GM18508 (cell line): ENCODE measurements at regions not wholly inside any gene's neighbourhood (a gene's known extent, or its start where the extent isn't known, plus 50 kb on each side); places are given as distances from the start of the nearest gene placed in this dataset.
"Not testable (repeated sequence)": the region's sequence is repeated elsewhere in the genome, so short reads cannot be mapped to it uniquely, and the experiment has no call there.

Experiments used
- ATAC-seq: cut with Tn5 transposase; IDR thresholded peaks from one replicate; pipeline ENCODE4 v1.9.1; 2021; ENCODE audit warnings: moderate number of reproducible peaks; ENCODE audit not compliant: insufficient read depth, unreplicated experiment

- ATAC-seq, result no peak
Observed at GRCh38 chr4:147219145-147219544, 261.8 kb upstream of the EDNRA start.

GRCh38 chr4:147220833-147221232, 260.1 kb upstream of the EDNRA start:
- no peak for ATAC-seq

- ATAC-seq, result no peak
Observed at GRCh38 chr4:147222906-147223305, 258.0 kb upstream of the EDNRA start.

GRCh38 chr4:147223576-147223975, 257.3 kb upstream of the EDNRA start:
- no peak for ATAC-seq

GRCh38 chr4:147236806-147237205, 244.1 kb upstream of the EDNRA start:
- ATAC-seq, result no peak

GRCh38 chr4:147244786-147245185, 236.1 kb upstream of the EDNRA start:
- no peak for ATAC-seq

GRCh38 chr4:147246096-147246495, 234.8 kb upstream of the EDNRA start:
- no peak for ATAC-seq

GRCh38 chr4:147246528-147246927, 234.4 kb upstream of the EDNRA start:
- ATAC-seq, result not testable (repeated sequence)

GRCh38 chr4:147247579-147247978, 233.3 kb upstream of the EDNRA start:
- ATAC-seq, result no peak

GRCh38 chr4:147250062-147250461, 230.8 kb upstream of the EDNRA start:
- no peak for ATAC-seq

- ATAC-seq, result not testable (repeated sequence)
Observed at GRCh38 chr4:147255268-147255667, 225.6 kb upstream of the EDNRA start.

GRCh38 chr4:147259271-147259670, 221.6 kb upstream of the EDNRA start:
- not testable (repeated sequence) for ATAC-seq

- no peak for ATAC-seq
Observed at GRCh38 chr4:147284256-147284835, 196.6 kb upstream of the EDNRA start.

GRCh38 chr4:147284935-147285334, 196.0 kb upstream of the EDNRA start:
- no peak for ATAC-seq

GRCh38 chr4:147285751-147286150, 195.1 kb upstream of the EDNRA start:
- ATAC-seq, result no peak

- no peak for ATAC-seq
Observed at GRCh38 chr4:147286846-147287587, 193.9 kb upstream of the EDNRA start.

GRCh38 chr4:147287588-147287890, 193.4 kb upstream of the EDNRA start:
- ATAC-seq, result no peak

- ATAC-seq, result no peak
Observed at GRCh38 chr4:147288512-147288911, 192.4 kb upstream of the EDNRA start.

- ATAC-seq, result no peak
Observed at GRCh38 chr4:147289181-147289580, 191.7 kb upstream of the EDNRA start.

- ATAC-seq, result not testable (repeated sequence)
Observed at GRCh38 chr4:147292604-147293313, 188.1 kb upstream of the EDNRA start.

GRCh38 chr4:147293314-147293677, 187.6 kb upstream of the EDNRA start:
- not testable (repeated sequence) for ATAC-seq

GRCh38 chr4:147299205-147299604, 181.7 kb upstream of the EDNRA start:
- ATAC-seq, result no peak
